ENCODE measurements at regions not wholly inside any gene's neighbourhood (a gene's known extent, or its start where the extent isn't known, plus 50 kb on each side); places are given as distances from the start of the nearest gene placed in this dataset.
"Not testable (repeated sequence)": the region's sequence is repeated elsewhere in the genome, so short reads cannot be mapped to it uniquely, and the experiment has no call there.

GRCh38 chr2:208879666-208880065 is 473.1 kb downstream of the PTH2R start:
- H3K4me3 ChIP-seq (ENCODE audit: low read depth, low read length), result no peak overlapping the region
- no peak for DNase-seq (ENCODE audit: low read depth)

DNA sequence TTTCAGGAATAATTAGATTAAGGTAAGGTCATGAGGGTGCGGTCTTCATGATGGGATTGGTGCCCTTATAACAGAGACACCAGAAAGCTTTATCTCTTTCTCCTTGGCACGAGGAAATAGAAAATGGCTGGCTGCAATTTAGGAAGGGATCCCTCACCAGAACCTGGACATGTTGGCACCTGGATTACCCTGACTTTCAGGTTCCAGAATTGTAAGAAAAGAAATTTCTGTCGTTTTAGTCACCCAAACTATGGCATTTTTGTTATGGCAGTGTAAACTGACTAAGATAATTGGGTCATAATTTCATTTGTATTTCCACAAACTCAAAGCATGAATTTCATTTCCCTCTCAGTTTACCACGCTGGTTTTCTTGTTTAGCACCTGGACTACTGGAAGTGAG is 473.6 kb downstream of the PTH2R start:
- H3K4me3 ChIP-seq (ENCODE audit: low read depth, low read length), result no peak overlapping the region
- no peak for DNase-seq (ENCODE audit: low read depth)

DNA sequence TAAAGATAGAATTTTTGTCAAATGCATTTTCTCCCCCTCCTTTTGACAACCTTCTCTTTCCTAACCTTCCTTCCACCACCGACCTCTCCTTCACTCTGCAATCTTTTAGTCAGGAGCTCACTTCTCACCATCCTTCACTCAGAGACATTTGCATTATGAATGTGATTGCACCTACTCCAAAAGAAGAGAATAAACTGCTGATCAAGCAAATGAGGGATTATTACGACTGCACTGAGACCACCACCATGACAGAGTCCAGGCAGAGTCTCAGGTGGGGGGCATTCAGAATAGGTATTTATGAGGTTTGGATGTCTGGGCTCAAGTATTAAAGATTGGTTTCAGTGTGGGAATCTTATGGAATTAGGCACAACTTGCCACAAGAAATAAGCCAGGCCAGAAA is 483.9 kb downstream of the PTH2R start:
- H3K4me3 ChIP-seq (ENCODE audit: low read depth, low read length), result no peak overlapping the region
- no peak for DNase-seq (ENCODE audit: low read depth)

DNA sequence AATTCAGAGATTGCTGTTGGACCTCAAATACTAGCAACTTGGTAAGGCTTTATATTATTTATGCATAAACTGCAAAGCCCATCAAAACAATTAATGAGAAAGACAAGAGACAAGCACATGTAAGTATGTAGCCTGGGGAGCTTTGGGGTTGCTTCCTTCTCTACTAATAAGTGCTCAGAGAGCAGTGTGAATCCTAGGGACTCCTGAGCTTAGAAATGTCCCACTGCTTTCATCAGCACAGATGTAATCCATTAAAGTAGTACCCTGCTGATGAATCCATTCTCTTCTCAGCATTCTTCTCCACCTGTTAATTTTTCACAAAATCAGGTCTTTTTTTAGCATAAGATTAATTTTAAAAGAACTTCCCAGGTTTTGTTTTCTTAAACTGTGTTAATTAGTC is 485.6 kb downstream of the PTH2R start:
- no peak overlapping the region for H3K4me3 ChIP-seq (ENCODE audit: low read depth, low read length)

DNA sequence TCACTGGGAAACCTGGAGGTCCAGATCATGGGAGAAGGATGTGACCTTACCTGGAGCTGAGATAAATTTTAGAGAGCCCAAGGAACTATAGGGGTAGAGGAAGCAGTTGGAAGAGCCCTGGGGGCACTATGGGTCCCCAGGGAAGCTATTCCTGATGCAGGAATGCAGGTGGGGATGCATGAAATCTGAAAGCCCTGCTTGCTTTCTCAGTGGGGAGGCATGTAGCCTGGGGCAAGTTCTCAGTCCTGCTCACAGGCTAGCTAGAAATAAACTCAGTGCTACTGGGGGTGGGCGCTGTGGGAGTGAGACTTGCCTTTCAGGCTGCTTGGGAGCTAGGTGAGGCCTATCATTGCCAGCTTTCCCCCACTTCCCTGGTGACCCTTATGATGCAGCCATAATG is 499.7 kb downstream of the PTH2R start:
- DNase-seq (ENCODE audit: low read depth), result no peak
- H3K4me3 ChIP-seq (ENCODE audit: low read depth, low read length), result no peak overlapping the region

More for the DNA sequence above, 485.6 kb downstream of the PTH2R start:
- no peak for DNase-seq (ENCODE audit: low read depth)

GRCh38 chr2:208915401-208915800 is 508.4 kb upstream of the MAP2 start:
- DNase-seq (ENCODE audit: low read depth), result no peak
- no peak overlapping the region for H3K4me3 ChIP-seq (ENCODE audit: low read depth, low read length)

GRCh38 chr2:208916881-208917280 is 507.0 kb upstream of the MAP2 start:
- no peak for DNase-seq (ENCODE audit: low read depth)
- H3K4me3 ChIP-seq (ENCODE audit: low read depth, low read length), result no peak overlapping the region

- H3K4me3 ChIP-seq (ENCODE audit: low read depth, low read length); DNase-seq (ENCODE audit: low read depth): not testable (repeated sequence)
Measured at GRCh38 chr2:208921358-208921757, 502.5 kb upstream of the MAP2 start.

GRCh38 chr2:208927867-208928266 is 496.0 kb upstream of the MAP2 start:
- DNase-seq (ENCODE audit: low read depth), result no peak
- H3K4me3 ChIP-seq (ENCODE audit: low read depth, low read length), result no peak overlapping the region

DNA sequence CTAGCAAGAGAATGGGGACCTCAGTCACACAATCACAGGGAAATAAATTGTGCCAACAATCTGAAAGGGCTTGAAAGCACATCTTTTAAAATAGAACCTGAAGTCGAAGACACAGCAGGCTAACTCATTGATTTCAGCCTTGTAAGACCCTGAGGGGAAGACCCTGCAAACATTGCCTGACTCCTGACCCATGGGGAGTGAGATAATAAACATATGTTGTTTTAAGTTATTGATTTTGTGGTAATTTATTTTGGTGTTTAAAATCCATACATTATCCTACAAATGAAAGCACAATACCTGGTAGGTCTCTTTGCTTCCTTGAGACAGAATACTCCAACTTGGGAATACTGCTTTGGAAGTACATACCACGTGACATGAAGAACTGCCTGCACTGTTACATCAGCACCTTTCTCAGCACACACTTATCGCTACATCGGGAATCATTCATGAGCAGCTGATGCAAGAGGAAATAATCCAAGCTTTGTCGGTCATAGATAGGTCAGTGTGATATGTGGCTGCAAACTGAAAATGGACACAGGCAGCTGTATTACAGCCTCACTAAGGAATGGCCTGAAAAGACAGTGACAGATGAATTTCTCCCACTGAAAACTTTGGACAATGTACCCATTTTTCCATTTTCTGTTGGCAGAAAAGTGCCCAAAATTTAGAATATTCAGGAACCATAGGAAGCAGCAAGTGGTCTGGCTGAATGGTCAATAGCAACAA is 494.5 kb upstream of the MAP2 start:
- DNase-seq (ENCODE audit: low read depth), result no peak
- H3K4me3 ChIP-seq (ENCODE audit: low read depth, low read length), result no peak overlapping the region

DNA sequence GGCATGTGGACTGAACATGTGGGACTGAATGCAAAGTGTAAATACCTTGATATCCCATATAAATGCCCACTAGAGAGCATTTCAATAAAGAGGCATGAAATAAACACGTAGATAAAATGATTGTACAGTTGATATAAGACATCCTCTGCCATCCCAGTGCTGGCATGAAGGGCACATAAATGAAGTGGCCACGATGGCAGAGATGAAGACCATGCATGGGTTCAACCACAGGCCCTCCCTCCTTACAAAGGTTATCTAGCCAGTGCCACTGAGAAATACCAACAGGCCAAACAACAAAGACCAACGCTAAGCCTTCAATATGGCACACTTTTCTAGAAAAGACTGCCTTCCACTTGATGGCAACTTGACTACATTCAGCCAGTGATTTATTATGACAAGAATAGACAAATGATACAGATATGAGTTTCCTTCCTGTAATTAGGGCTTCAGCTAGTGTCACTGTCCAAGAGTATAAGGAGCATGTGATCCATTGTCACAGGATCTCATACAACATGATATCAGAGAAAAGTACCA is 493.9 kb upstream of the MAP2 start:
- H3K4me3 ChIP-seq (ENCODE audit: low read depth, low read length), result no peak overlapping the region
- DNase-seq (ENCODE audit: low read depth), result no peak

- no peak for DNase-seq (ENCODE audit: low read depth)
- H3K4me3 ChIP-seq (ENCODE audit: low read depth, low read length), result no peak overlapping the region
Measured at GRCh38 chr2:208935531-208935930, 488.3 kb upstream of the MAP2 start.

GRCh38 chr2:208937521-208937920 is 486.3 kb upstream of the MAP2 start:
- H3K4me3 ChIP-seq (ENCODE audit: low read depth, low read length), result no peak overlapping the region
- no peak for DNase-seq (ENCODE audit: low read depth)

DNA sequence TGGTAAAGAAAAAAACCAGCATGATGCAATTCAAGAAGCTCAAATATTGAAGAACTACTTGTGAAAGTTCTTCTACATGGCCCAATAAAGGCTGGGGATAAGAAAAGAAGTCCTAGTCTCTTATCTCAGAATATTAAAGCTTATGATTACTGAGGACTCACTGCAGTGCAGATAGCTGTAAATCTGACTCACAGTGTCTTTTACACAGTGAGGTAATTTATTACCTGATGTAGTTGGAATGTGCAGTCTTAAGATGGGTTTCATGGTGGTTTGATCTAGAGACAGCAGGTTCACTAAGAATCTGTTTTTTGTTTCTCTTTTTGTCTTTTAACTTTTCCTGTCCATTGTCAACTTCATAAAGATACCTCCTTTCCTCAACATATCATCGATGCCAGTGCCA is 484.0 kb upstream of the MAP2 start:
- H3K4me3 ChIP-seq (ENCODE audit: low read depth, low read length), result no peak overlapping the region
- no peak for DNase-seq (ENCODE audit: low read depth)

GRCh38 chr2:208945719-208946256 is 478.1 kb upstream of the MAP2 start:
- no peak for DNase-seq (ENCODE audit: low read depth)
- no peak overlapping the region for H3K4me3 ChIP-seq (ENCODE audit: low read depth, low read length)

DNA sequence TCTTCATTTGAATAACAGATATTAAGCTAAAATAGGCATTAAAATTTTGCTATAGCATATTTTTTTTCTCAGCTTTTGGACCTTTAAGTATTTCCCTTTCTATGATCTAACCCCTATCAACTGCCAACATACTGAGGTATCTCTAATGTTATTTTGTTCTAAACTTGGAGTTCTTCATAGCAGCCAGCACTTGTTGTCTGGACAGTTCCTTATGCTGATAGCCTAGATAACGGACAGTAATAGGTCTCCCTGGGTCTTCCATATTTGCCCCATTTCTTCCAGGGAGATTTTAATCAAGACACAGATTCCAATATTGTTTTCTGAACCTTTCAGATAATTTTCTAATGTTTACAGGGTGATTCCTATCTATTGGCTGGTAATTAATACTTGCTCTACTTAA is 475.8 kb upstream of the MAP2 start:
- no peak for DNase-seq (ENCODE audit: low read depth)
- no peak overlapping the region for H3K4me3 ChIP-seq (ENCODE audit: low read depth, low read length)

- no peak for DNase-seq (ENCODE audit: low read depth)
- H3K4me3 ChIP-seq (ENCODE audit: low read depth, low read length), result no peak overlapping the region
Measured at GRCh38 chr2:208970070-208970469, 453.8 kb upstream of the MAP2 start.

- no peak for DNase-seq (ENCODE audit: low read depth)
- H3K4me3 ChIP-seq (ENCODE audit: low read depth, low read length), result no peak overlapping the region
Measured at GRCh38 chr2:208977582-208977981, 446.3 kb upstream of the MAP2 start.

- H3K4me3 ChIP-seq (ENCODE audit: low read depth, low read length), result no peak overlapping the region
- DNase-seq (ENCODE audit: low read depth), result no peak
Measured at GRCh38 chr2:208978946-208979345, 444.9 kb upstream of the MAP2 start.

- no peak for DNase-seq (ENCODE audit: low read depth)
- no peak overlapping the region for H3K4me3 ChIP-seq (ENCODE audit: low read depth, low read length)
Measured at GRCh38 chr2:208980321-208980720, 443.5 kb upstream of the MAP2 start.

DNA sequence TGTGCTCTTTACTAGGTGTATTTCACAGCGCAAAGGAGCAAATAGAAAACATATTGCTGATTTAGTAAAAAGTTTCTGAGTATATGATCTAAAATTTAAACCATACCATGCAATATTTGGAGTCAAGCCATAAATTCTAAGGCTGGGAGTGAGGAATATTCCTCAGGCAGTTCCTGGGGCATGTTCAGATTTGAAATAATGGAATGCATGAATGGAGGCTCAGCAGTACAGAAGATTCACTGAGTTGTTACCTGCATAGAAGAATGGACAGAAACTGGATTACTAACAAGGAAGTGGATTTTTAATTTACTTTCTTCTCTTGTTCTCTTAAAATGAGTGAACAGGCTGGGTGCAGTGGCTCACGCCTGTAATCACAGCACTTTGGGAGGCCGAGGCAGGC is 441.0 kb upstream of the MAP2 start:
- no peak overlapping the region for H3K4me3 ChIP-seq (ENCODE audit: low read depth, low read length)
- DNase-seq (ENCODE audit: low read depth), result no peak

All from skeletal muscle cell (primary cell).